ENCODE measurements at regions not wholly inside any gene's neighbourhood (a gene's known extent, or its start where the extent isn't known, plus 50 kb on each side); places are given as distances from the start of the nearest gene placed in this dataset.

GRCh38 chr11:86180851-86181250, 63.7 kb upstream of the EED start:
- H3K4me2 ChIP-seq (ENCODE audit: low read length): no peak overlapping the region
- FAIRE-seq (no peak), DNase-seq (ENCODE audit: low read depth) (no peak)
- Mint-ChIP-seq H3K27me3 (ENCODE audit: low read depth, unreplicated experiment) (no peaks in the 10 kb centered on the region), H3K4me3 (ENCODE audit: unreplicated experiment) (no peak overlapping the region), H3K27ac (ENCODE audit: unreplicated experiment) (no peak overlapping the region), H3K36me3 (ENCODE audit: low read depth, unreplicated experiment) (no peaks in the 10 kb centered on the region), H3K9me3 (ENCODE audit: unreplicated experiment) (peaks cover 4% of the 10 kb centered on the region), H3K4me1 (ENCODE audit: low read depth, unreplicated experiment) (peaks cover 7% of the 10 kb centered on the region)
- no peak for TF ChIP-seq EZH2 (IDR thresholded peaks at IDR 0.05; ENCODE audit: insufficient read depth, low read length)
- TF ChIP-seq, protein P1, sequence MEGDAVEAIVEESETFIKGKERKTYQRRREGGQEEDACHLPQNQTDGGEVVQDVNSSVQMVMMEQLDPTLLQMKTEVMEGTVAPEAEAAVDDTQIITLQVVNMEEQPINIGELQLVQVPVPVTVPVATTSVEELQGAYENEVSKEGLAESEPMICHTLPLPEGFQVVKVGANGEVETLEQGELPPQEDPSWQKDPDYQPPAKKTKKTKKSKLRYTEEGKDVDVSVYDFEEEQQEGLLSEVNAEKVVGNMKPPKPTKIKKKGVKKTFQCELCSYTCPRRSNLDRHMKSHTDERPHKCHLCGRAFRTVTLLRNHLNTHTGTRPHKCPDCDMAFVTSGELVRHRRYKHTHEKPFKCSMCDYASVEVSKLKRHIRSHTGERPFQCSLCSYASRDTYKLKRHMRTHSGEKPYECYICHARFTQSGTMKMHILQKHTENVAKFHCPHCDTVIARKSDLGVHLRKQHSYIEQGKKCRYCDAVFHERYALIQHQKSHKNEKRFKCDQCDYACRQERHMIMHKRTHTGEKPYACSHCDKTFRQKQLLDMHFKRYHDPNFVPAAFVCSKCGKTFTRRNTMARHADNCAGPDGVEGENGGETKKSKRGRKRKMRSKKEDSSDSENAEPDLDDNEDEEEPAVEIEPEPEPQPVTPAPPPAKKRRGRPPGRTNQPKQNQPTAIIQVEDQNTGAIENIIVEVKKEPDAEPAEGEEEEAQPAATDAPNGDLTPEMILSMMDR (IDR thresholded peaks at IDR 0.05; ENCODE audit: insufficient read depth, low read depth, low read length): no peak
- H2AFZ ChIP-seq (ENCODE audit: low read depth, low read length): no peak overlapping the region
- no peaks in the 10 kb centered on the region for H3K9me3 ChIP-seq (ENCODE audit: insufficient read depth, low read depth, low read length)
- H3K4me1 ChIP-seq (ENCODE audit: insufficient read depth, low read length): peaks cover 11% of the 10 kb centered on the region
- no peak overlapping the region for H3K27ac ChIP-seq (ENCODE audit: low read depth, low read length)
- no peak overlapping the region for H3K9ac ChIP-seq (ENCODE audit: low read length)
- no peaks in the 10 kb centered on the region for H3K27me3 ChIP-seq (ENCODE audit: insufficient read depth, low read length)
- no peak overlapping the region for H3K4me3 ChIP-seq (ENCODE audit: insufficient read depth, low read depth, low read length)
- H3K79me2 ChIP-seq (ENCODE audit: insufficient read depth, low read length): no peaks in the 10 kb centered on the region
- H3K36me3 ChIP-seq (ENCODE audit: insufficient read depth, low read length): no peaks in the 10 kb centered on the region
- H4K20me1 ChIP-seq (ENCODE audit: insufficient read depth, low read length): no peaks in the 10 kb centered on the region

DNA sequence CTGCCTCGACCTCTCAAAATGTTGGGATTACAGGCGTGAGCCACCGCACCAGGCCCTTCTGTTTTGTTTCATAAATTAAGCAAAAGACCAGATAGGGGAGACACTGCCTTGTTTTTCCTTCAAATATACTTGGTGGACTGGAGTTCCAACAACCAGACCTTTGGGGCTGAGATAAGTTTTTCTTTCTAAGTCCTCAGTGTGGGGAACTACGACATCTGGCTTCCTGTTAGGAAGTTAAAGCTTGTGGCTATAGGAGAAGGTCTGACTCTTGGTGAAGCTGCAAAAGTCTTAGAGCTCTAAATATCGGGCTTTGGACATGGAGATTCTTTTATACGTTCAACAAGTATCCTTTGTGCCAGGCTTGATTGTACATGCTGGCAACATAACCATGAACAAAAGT, 64.1 kb upstream of the EED start:
- H3K27ac Mint-ChIP-seq (ENCODE audit: unreplicated experiment): no peak overlapping the region
- no peak for TF ChIP-seq EZH2 (IDR thresholded peaks at IDR 0.05; ENCODE audit: insufficient read depth, low read length)
- TF ChIP-seq, protein P1 (IDR thresholded peaks at IDR 0.05; ENCODE audit: insufficient read depth, low read depth, low read length): no peak
- H3K9me3 Mint-ChIP-seq (ENCODE audit: unreplicated experiment): peaks cover 4% of the 10 kb centered on the region
- Histone ChIP-seq H3K36me3 (ENCODE audit: insufficient read depth, low read length) (no peaks in the 10 kb centered on the region), H3K27ac (ENCODE audit: low read depth, low read length) (no peak overlapping the region), H3K4me3 (ENCODE audit: insufficient read depth, low read depth, low read length) (no peak overlapping the region), H4K20me1 (ENCODE audit: insufficient read depth, low read length) (no peaks in the 10 kb centered on the region), H3K27me3 (ENCODE audit: insufficient read depth, low read length) (no peaks in the 10 kb centered on the region), H3K4me1 (ENCODE audit: insufficient read depth, low read length) (peaks cover 13% of the 10 kb centered on the region), H2AFZ (ENCODE audit: low read depth, low read length) (no peak overlapping the region), H3K79me2 (ENCODE audit: insufficient read depth, low read length) (no peaks in the 10 kb centered on the region), H3K4me2 (ENCODE audit: low read length) (no peak overlapping the region), H3K9me3 (ENCODE audit: insufficient read depth, low read depth, low read length) (no peaks in the 10 kb centered on the region), H3K9ac (ENCODE audit: low read length) (no peak overlapping the region)
- FAIRE-seq (no peak), DNase-seq (ENCODE audit: low read depth) (no peak)
- H3K4me3 Mint-ChIP-seq (ENCODE audit: unreplicated experiment): no peak overlapping the region
- H3K36me3 Mint-ChIP-seq (ENCODE audit: low read depth, unreplicated experiment): no peaks in the 10 kb centered on the region
- no peaks in the 10 kb centered on the region for H3K27me3 Mint-ChIP-seq (ENCODE audit: low read depth, unreplicated experiment)
- H3K4me1 Mint-ChIP-seq (ENCODE audit: low read depth, unreplicated experiment): peaks cover 7% of the 10 kb centered on the region

- Histone ChIP-seq H3K36me3 (ENCODE audit: insufficient read depth, low read length) (no peaks in the 10 kb centered on the region), H3K27me3 (ENCODE audit: insufficient read depth, low read length) (no peaks in the 10 kb centered on the region), H3K27ac (ENCODE audit: low read depth, low read length) (no peak overlapping the region), H3K9ac (ENCODE audit: low read length) (no peak overlapping the region), H3K79me2 (ENCODE audit: insufficient read depth, low read length) (no peaks in the 10 kb centered on the region), H3K4me2 (ENCODE audit: low read length) (no peak overlapping the region), H3K4me3 (ENCODE audit: insufficient read depth, low read depth, low read length) (no peak overlapping the region), H2AFZ (ENCODE audit: low read depth, low read length) (no peak overlapping the region), H3K9me3 (ENCODE audit: insufficient read depth, low read depth, low read length) (no peaks in the 10 kb centered on the region), H3K4me1 (ENCODE audit: insufficient read depth, low read length) (peaks cover 20% of the 10 kb centered on the region), H4K20me1 (ENCODE audit: insufficient read depth, low read length) (no peaks in the 10 kb centered on the region)
- DNase-seq (ENCODE audit: low read depth) (no peak), FAIRE-seq (no peak)
- Mint-ChIP-seq H3K4me1 (ENCODE audit: low read depth, unreplicated experiment) (peaks cover 9% of the 10 kb centered on the region), H3K36me3 (ENCODE audit: low read depth, unreplicated experiment) (no peaks in the 10 kb centered on the region), H3K27ac (ENCODE audit: unreplicated experiment) (no peak overlapping the region), H3K27me3 (ENCODE audit: low read depth, unreplicated experiment) (no peaks in the 10 kb centered on the region), H3K9me3 (ENCODE audit: unreplicated experiment) (peaks cover 4% of the 10 kb centered on the region), H3K4me3 (ENCODE audit: unreplicated experiment) (no peak overlapping the region)
- TF ChIP-seq, protein P1 (IDR thresholded peaks at IDR 0.05; ENCODE audit: insufficient read depth, low read depth, low read length): no peak
- no peak for TF ChIP-seq EZH2 (IDR thresholded peaks at IDR 0.05; ENCODE audit: insufficient read depth, low read length)
Measured at GRCh38 chr11:86179646-86180064, 64.9 kb upstream of the EED start.
